ENCODE measurements at regions not wholly inside any gene's neighbourhood (a gene's known extent, or its start where the extent isn't known, plus 50 kb on each side); places are given as distances from the start of the nearest gene placed in this dataset.

- TF ChIP-seq CTCF (IDR thresholded peaks at IDR 0.05; ENCODE audit: insufficient read depth, low read length) = no peak
- TF ChIP-seq POLR2AphosphoS5 (IDR thresholded peaks at IDR 0.05; ENCODE audit: low read depth) = no peak
- TF ChIP-seq REST (IDR thresholded peaks at IDR 0.05; ENCODE audit: insufficient replicate concordance, low read depth) = no peak
- TF ChIP-seq GABPA (IDR thresholded peaks at IDR 0.05; ENCODE audit: low read depth) = no peak
Observed at GRCh38 chr2:108133457-108133856, 106.3 kb upstream of the SULT1C3 start.
